Upper lobe of right lung (tissue), 1 donor: ENCODE measurements at regions not wholly inside any gene's neighbourhood (a gene's known extent, or its start where the extent isn't known, plus 50 kb on each side); places are given as distances from the start of the nearest gene placed in this dataset.

Experiments used
- ATAC-seq: fragments of 200-7000 bp; cut with Tn5 transposase; one replicate; pipeline ENCODE4 v1.9.1; 2020; ENCODE audit warnings: mild to moderate bottlenecking, moderate library complexity
- DNase-seq: peaks from one replicate; pipeline ENCODE4 v3.0.0-alpha.2; 2020
- H3K27ac ChIP-seq: fragments of 200-600 bp; one replicate; pipeline ENCODE4 v1.8.0; 2022
- H3K27me3 ChIP-seq: fragments of 200-600 bp; one replicate; pipeline ENCODE4 v1.8.0; 2022; ENCODE audit warnings: mild to moderate bottlenecking
- H3K36me3 ChIP-seq: fragments of 200-600 bp; one replicate; pipeline ENCODE4 v1.8.0; 2022
- H3K4me1 ChIP-seq: fragments of 200-600 bp; one replicate; pipeline ENCODE4 v1.8.0; 2022
- H3K4me3 ChIP-seq: fragments of 200-600 bp; one replicate; pipeline ENCODE4 v1.8.0; 2022; ENCODE audit warnings: mild to moderate bottlenecking
- H3K9me3 ChIP-seq: fragments of 200-600 bp; one replicate; pipeline ENCODE4 v1.8.0; 2022
- CTCF ChIP-seq: fragments of 200-600 bp; IDR thresholded peaks from one replicate; pipeline ENCODE4 v1.8.0; 2022; ENCODE audit warnings: antibody characterized with exemption
- intact Hi-C: fragments of 100-400 bp; cut with DNase I; formaldehyde crosslinking; loops from one replicate; pipeline ENCODE4 v1.11.0; 2022
- donor health status: DM: no; HTN: yes; CAD: no; lungs with severe emphysema.

GRCh38 chr1:164325786-164326185, 233.2 kb upstream of the PBX1 start:
- Histone ChIP-seq H3K36me3 (no peaks in the 10 kb centered on the region), H3K9me3 (no peaks in the 10 kb centered on the region), H3K4me1 (no peaks in the 10 kb centered on the region), H3K27ac (no peak overlapping the region), H3K27me3 (peaks cover 1% of the 10 kb centered on the region), H3K4me3 (no peak overlapping the region)
- DNase-seq (no peak), ATAC-seq (no peak)
- TF ChIP-seq CTCF = no peak
- intact Hi-C loops = no loop called here

- DNase-seq (no peak), ATAC-seq (no peak)
- Histone ChIP-seq H3K36me3 (no peaks in the 10 kb centered on the region), H3K9me3 (no peaks in the 10 kb centered on the region), H3K4me1 (no peaks in the 10 kb centered on the region), H3K27me3 (no peaks in the 10 kb centered on the region), H3K4me3 (no peak overlapping the region), H3K27ac (no peak overlapping the region)
- TF ChIP-seq CTCF = no peak
- intact Hi-C loops = no loop called here
These were observed 225.6 kb upstream of the PBX1 start for GRCh38 chr1:164333387-164333786.

GRCh38 chr1:164337394-164337793, 221.6 kb upstream of the PBX1 start:
- intact Hi-C loops = no loop called here
- H3K4me1 ChIP-seq = no peaks in the 10 kb centered on the region
- no peak for TF ChIP-seq CTCF
- no peak overlapping the region for H3K4me3 ChIP-seq
- H3K36me3 ChIP-seq = no peaks in the 10 kb centered on the region
- H3K27me3 ChIP-seq = no peaks in the 10 kb centered on the region
- ATAC-seq (no peak), DNase-seq (no peak)
- H3K27ac ChIP-seq = no peak overlapping the region
- no peaks in the 10 kb centered on the region for H3K9me3 ChIP-seq

GRCh38 chr1:164337885-164338284, 221.1 kb upstream of the PBX1 start:
- intact Hi-C loops = no loop called here
- Histone ChIP-seq H3K9me3 (no peaks in the 10 kb centered on the region), H3K27me3 (no peaks in the 10 kb centered on the region), H3K4me1 (no peaks in the 10 kb centered on the region), H3K36me3 (no peaks in the 10 kb centered on the region), H3K27ac (no peak overlapping the region), H3K4me3 (no peak overlapping the region)
- ATAC-seq (no peak), DNase-seq (no peak)
- TF ChIP-seq CTCF = no peak

GRCh38 chr1:164343189-164343588, 215.8 kb upstream of the PBX1 start:
- intact Hi-C loops = no loop called here
- no peaks in the 10 kb centered on the region for H3K4me1 ChIP-seq
- H3K27me3 ChIP-seq = no peaks in the 10 kb centered on the region
- peaks cover 2% of the 10 kb centered on the region for H3K9me3 ChIP-seq
- no peak for ATAC-seq
- H3K27ac ChIP-seq = no peak overlapping the region
- TF ChIP-seq CTCF = no peak
- H3K4me3 ChIP-seq = no peak overlapping the region
- no peaks in the 10 kb centered on the region for H3K36me3 ChIP-seq
- no peak for DNase-seq

GRCh38 chr1:164347980-164348379, 211.0 kb upstream of the PBX1 start:
- H3K4me1 ChIP-seq = no peaks in the 10 kb centered on the region
- no peaks in the 10 kb centered on the region for H3K36me3 ChIP-seq
- H3K27me3 ChIP-seq = no peaks in the 10 kb centered on the region
- no peak for ATAC-seq
- no peak for TF ChIP-seq CTCF
- peaks cover 10% of the 10 kb centered on the region for H3K9me3 ChIP-seq
- no peak overlapping the region for H3K27ac ChIP-seq
- intact Hi-C loops = no loop called here
- H3K4me3 ChIP-seq = no peak overlapping the region
- DNase-seq = no peak
